ENCODE measurements at regions not wholly inside any gene's neighbourhood (a gene's known extent, or its start where the extent isn't known, plus 50 kb on each side); places are given as distances from the start of the nearest gene placed in this dataset.
A peak's percentile ranks its signal among the peaks of the same experiment; 100 is the strongest.
"Not testable (repeated sequence)": the region's sequence is repeated elsewhere in the genome, so short reads cannot be mapped to it uniquely, and the experiment has no call there.

DNA sequence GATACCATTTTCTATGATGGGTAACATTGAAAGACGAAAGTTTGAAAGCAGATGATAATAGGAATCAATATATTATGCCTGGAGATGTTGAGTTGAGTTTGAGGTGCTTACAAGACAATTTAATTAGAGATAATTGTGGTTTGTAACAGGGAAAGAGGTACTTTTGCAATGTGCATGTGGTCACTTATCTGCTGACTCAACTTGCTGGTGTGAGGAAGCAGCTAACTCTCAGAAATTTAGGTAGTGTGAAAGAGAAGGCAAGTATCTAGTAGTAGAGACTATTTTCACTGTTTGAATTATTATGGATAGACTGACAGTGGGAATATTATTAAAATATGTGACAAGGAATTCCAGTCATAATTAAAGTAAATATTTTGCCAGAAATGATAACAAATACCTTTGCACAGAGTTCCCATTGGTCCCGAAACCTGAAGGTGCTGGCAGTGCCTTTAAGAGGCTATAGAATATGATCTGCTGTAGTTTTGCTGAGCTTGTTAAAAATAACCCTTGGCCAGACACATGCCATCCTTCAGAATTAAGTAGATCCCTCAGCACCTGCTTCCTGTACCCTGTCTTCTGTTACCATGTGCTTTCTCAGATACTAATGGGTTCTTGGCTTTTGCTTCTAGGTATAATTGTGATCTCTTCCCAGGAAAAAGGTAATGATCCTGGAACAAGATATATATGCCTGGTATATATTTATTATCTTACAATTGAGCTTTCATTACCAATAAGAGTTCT is 315.9 kb downstream of the BCHE start:
- DNase-seq (ENCODE audit: low spot score): no peak

- no peak for DNase-seq (ENCODE audit: low spot score)
These were observed 317.5 kb downstream of the BCHE start for GRCh38 chr3:165519687-165520086.

DNA sequence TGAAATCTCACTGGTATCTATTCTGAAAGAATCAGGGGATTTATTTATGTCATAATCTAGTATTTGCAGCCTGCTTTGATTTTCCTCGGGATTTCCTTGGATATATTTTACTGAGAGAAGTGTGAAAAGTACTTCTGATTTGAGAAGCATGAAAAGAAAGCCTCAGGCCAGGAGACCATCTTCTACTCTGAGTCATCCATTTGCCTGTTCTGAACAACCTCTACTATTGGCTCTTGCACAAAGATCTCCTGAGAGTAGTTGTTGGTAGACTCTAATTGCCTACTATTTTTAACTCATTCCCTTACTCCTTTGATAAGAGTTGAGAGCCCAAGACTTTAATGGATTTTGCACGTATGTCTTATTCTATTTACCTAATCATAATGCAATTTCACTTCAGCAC is 318.9 kb downstream of the BCHE start:
- DNase-seq (ENCODE audit: low spot score): peak; percentile 47

DNA sequence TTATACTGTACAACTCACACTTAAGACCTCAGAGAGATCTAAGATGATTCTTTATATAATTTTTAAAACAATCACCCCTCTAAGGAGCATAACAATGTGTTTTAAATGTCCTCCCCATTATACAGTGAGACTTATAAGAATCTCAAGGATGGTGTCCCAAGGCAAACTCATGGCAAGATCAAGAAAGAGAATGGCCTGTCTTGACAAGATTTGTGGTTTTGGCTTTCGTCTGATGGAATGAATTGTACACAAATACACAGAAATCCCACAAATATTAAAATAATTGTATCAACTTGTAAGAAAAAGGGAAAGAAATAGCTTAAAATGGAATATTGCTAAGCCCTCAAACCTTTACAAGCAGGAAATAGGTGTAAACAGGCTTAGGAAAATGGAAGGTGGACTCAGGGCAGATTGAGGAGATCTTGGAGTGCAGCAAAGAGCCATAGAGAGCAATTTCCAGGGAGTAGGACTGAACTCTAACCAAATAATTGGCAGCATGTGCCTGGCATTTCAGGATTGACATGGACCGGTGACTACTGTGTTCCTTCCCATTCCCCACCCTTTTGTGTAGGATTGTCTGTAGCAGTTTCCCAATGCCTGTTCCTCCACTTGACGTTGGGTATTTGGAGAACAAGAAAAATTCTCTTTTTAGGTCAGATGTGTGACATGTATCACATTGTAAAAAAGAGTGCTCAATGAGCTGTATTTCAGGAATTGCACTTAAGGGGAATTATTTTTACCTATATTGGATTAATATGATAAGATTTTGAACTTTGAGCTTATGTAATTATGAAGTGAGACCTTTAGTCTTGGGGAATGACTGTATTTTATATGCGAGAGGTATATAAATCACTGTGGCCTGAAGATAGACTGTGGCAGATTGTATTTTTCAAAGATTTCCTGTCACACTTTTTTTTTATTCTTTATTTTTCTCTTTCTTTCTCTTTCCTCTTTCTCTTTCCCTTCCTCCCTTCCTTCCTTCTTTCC is 317.8 kb upstream of the SLITRK3 start:
- DNase-seq (ENCODE audit: low spot score): no peak

DNA sequence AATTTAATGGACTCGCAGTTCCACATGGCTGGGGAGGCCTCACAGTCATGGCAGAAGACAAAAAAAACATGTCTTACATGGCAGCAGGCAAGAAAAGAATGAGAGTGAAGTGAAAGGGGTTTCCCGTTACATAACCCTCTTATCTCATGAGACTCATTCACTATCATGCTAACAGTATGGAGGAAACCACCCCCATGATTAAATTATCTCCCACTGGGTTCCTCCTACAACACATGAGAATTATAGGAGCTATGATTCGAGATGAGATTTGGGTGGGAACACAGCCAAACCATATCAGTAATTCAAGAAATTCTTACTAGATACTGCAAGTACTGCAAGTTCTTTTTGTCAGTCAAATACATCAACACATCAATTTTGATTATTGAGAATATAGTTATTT is 311.4 kb upstream of the SLITRK3 start:
- no peak for DNase-seq (ENCODE audit: low spot score)

GRCh38 chr3:165507060-165507459 is 310.9 kb upstream of the SLITRK3 start:
- no peak for DNase-seq (ENCODE audit: low spot score)

GRCh38 chr3:165505657-165506056 is 309.5 kb upstream of the SLITRK3 start:
- no peak for DNase-seq (ENCODE audit: low spot score)

- no peak for DNase-seq (ENCODE audit: low spot score)
These were observed 308.4 kb upstream of the SLITRK3 start for GRCh38 chr3:165504554-165504953.

DNA sequence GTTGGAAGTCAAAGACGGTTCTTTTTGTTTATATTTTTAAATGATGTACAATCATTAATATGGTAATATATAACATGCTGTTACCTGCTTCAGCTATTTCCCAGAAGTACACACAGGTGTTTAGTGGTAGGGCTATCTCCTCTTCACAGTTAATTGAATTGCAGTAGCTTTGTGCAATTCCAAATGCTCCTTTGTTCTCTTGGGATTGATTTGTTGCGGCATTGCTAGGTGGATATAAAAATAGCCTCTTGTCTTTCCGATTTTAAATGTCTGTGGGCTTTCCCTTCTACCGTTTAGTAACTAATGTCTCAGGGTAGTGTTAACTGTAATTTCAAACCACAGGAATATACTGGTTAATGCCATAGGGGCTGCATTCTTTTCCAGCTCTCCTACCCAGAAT is 307.6 kb upstream of the SLITRK3 start:
- DNase-seq (ENCODE audit: low spot score): no peak

DNA sequence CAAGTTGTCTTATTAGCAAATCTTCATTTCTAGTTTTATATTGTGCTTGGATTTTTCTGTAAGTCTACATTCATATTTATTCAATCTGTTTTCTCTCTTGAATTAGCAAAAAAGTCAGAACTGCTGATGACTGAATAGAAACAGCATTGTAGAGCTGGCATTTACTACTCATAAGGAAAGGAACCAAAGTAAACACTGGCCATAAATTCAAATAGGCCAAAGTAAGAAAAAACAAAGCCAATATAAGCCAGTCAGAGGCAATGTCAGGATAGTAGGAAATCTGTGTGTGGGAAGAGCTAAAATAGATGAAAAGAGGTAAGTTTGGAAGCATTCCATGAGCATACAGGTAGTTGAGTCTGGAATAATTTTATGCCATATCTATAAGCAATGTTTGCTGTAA is 307.2 kb upstream of the SLITRK3 start:
- DNase-seq (ENCODE audit: low spot score): no peak

GRCh38 chr3:165502707-165503106 is 306.5 kb upstream of the SLITRK3 start:
- DNase-seq (ENCODE audit: low spot score): peak; percentile 2

DNA sequence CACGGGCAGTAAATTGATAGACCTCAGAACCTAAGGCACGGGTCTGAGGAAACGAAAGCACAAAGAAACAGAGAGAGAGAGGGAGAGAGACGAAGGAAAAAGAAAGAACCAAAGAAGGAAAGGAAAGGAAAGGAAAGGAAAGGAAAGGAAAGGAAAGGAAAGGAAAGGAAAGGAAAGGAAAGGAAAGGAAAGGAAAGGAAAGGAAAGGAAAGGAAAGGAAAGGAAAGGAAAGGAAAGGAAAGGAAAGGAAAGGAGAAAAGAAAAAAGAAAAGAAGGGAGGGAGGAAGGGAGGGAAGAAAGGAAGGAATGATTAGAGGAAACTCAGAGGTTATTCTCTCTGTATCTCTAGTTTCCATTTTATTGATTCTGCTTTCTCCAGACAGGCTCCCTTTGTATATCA is 302.6 kb upstream of the SLITRK3 start:
- not testable (repeated sequence) for DNase-seq (ENCODE audit: low spot score)

DNA sequence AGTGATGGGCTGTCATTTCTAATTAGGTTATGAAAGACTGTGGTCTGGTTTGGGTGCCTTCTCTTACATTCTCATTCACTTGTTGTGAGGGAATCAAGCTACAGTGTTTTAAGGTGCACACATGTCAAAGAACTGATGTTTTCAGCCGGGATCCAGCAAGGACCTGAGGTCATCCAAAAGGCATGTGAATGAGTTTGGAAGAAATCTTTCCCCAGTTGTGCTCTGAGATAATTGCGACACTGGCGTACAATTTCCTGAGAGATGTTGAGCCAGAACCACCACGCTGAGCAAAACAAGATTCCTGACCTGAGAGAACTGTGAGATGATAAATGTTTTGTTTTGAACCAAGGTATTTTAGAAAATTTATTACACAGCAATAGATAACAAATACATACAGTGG is 295.3 kb upstream of the SLITRK3 start:
- DNase-seq (ENCODE audit: low spot score): no peak

- no peak for DNase-seq (ENCODE audit: low spot score)
These were observed 280.3 kb upstream of the SLITRK3 start for GRCh38 chr3:165476399-165477060.

DNA sequence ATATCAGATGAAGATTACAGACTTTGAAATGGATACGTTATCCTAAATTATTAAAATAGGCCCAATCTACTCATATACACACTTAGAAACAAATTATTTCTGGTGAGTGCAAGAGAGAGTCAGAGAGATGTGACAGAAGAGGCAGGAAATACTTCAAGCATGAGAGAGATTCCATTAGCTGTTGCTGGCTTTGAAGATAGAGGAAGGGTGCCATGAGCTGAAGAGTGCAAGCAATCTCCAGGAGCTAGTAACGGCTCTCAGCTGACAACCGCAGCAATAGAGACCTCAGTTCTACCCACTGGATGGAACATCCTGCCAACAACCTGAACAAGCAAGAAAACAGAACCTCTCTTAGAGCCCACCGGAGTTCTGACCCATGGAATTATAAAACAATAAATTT is 270.7 kb upstream of the SLITRK3 start:
- no peak for DNase-seq (ENCODE audit: low spot score)

GRCh38 chr3:165464736-165465135 is 268.6 kb upstream of the SLITRK3 start:
- DNase-seq (ENCODE audit: low spot score): peak; percentile 69

- DNase-seq (ENCODE audit: low spot score): no peak
These were observed 267.3 kb upstream of the SLITRK3 start for GRCh38 chr3:165463531-165463930.

- no peak for DNase-seq (ENCODE audit: low spot score)
These were observed 266.6 kb upstream of the SLITRK3 start for GRCh38 chr3:165462636-165463334.

GRCh38 chr3:165459924-165460835 is 264.0 kb upstream of the SLITRK3 start:
- DNase-seq (ENCODE audit: low spot score): no peak

GRCh38 chr3:165459111-165459510 is 262.9 kb upstream of the SLITRK3 start:
- DNase-seq (ENCODE audit: low spot score): no peak

DNA sequence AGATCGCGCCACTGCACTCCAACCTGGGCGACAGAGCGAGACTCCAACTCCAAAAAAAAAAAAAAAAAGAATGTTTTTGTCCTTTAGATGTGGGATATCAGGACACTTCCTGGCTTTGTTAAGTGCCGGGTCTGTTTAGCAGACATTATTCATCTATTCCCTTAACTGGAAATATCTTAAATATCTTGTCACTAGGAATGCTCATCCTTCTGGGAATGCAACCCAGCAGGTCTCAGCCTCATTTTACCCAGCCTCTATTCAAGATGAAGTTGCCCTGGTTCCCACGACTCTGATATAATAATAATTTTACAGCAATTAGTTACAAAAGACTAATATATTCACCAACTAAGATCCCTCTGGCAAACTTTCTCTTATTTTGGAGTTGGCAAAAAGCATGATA is 260.9 kb upstream of the SLITRK3 start:
- DNase-seq (ENCODE audit: low spot score): no peak
